Effector memory CD4-positive, alpha-beta T cell (primary cell): ENCODE measurements at regions not wholly inside any gene's neighbourhood (a gene's known extent, or its start where the extent isn't known, plus 50 kb on each side); places are given as distances from the start of the nearest gene placed in this dataset.

Experiments used
- DNase-seq, 3 donors: peaks; one replicate each; pipeline ENCODE4 v3.0.0-alpha.2; 2020
- H3K27ac ChIP-seq: 2 replicates; pipeline ENCODE4 v1.7.0; 2013; ENCODE audit warnings: mild to moderate bottlenecking, low read length, moderate library complexity; ENCODE audit not compliant: insufficient read depth, poor library complexity, severe bottlenecking
- H3K27me3 ChIP-seq: replicated peaks from 2 replicates; pipeline ENCODE4 v1.7.0; 2013; ENCODE audit warnings: mild to moderate bottlenecking, low read length; ENCODE audit not compliant: insufficient read depth, control insufficient read depth, poor library complexity, severe bottlenecking
- H3K36me3 ChIP-seq: 2 replicates; pipeline ENCODE4 v1.7.0; 2013; ENCODE audit warnings: mild to moderate bottlenecking, low read length, moderate library complexity; ENCODE audit not compliant: control insufficient read depth, insufficient read depth
- H3K4me1 ChIP-seq: 2 replicates; pipeline ENCODE4 v1.7.0; 2013; ENCODE audit warnings: low read length, mild to moderate bottlenecking; ENCODE audit not compliant: control insufficient read depth, insufficient read depth, poor library complexity, severe bottlenecking
- H3K4me3 ChIP-seq: 2 replicates; pipeline ENCODE4 v1.7.0; 2013; ENCODE audit warnings: low read length, low read depth, mild to moderate bottlenecking; ENCODE audit not compliant: insufficient read depth, poor library complexity, severe bottlenecking
- H3K9me3 ChIP-seq: 2 replicates; pipeline ENCODE4 v1.7.0; 2013; ENCODE audit warnings: mild to moderate bottlenecking, low read length, moderate library complexity; ENCODE audit not compliant: control insufficient read depth

DNA sequence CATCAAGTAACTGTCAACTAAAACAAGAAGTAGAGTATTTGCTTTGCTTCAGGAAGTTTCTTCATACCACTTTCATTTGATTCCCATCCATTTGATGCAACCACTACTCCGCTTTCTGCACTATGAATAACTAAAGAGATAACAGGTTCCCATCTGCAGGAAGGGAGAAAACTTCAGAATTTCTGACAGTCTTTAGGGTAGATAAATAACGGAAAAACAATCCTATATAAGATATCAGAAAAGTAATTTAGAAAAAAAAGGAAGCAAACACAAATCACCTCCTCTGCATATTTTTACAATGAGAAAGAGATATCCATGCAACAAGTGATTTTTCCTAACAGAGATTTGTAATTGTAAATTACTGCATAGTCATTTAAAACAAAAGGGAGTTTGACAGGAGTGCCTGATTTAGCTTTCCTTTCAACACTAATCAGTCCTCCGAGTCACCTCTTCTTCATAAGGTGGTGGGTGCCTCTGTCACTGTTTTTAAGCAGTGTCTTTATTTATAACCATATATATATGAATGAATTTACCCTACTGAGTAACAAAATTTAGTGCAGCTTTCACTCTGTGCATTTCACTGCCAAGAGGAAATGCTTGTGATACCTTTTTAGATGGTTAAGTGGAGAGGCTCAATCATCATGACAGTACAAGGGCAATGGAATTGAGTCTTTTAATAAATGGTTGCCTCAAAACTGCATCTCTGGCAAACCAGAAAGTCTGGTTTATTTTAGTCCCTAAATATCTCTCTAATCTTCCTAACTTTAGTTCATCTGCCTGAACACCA is 1920.4 kb downstream of the MRPL39 start:
- H3K4me1 ChIP-seq, result no peaks in the 10 kb centered on the region
- H3K9me3 ChIP-seq, result no peaks in the 10 kb centered on the region
- H3K27me3 ChIP-seq, result no peaks in the 10 kb centered on the region
- H3K4me3 ChIP-seq, result no peak overlapping the region
- no peak overlapping the region for H3K27ac ChIP-seq
- H3K36me3 ChIP-seq, result no peaks in the 10 kb centered on the region
- DNase-seq, result no peak

DNA sequence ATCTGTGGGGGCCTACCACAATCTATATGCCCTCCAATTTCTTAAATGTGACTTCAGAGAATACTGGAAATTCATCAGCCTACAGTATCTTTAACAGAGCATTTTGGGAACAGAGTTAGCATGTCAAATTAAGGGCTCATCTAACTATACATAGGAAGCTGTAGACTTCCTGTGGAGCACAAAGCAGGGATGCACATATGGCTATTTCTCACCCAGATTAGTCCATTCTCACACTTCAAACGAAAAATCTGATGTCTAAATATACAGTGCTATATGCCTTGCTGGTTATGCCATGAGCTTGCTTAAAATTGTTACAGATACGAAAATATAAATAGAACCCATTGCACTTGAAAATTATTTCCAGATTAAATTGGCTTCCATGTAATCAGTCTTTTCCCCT is 1922.8 kb downstream of the MRPL39 start:
- Histone ChIP-seq H3K4me3 (no peak overlapping the region), H3K27me3 (no peaks in the 10 kb centered on the region), H3K4me1 (no peaks in the 10 kb centered on the region), H3K36me3 (no peaks in the 10 kb centered on the region), H3K9me3 (no peaks in the 10 kb centered on the region), H3K27ac (no peak overlapping the region)
- no peak for DNase-seq

DNA sequence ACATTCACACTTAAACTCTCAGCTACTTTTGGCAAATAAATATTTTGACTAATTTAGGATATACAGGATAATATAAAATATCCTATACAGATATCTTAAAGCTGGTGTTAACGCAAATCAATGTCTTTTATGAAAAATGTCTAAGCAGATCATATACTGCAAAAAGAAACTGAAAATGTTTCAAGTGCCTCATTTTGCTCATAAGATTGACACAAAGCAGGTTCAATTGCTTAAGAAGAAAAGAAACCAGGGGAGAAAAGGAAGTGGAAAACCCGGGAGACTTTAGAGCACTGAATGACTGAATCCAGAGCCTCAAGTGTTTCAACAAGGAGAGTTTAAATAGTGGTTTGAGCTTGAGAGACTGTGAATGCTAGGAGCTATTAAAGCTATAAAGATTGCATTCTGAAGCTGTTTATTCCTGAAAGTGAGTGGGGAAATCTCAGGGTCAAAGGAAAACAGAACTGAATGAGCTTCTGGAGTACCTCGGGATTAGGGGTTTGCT is 1943.0 kb downstream of the MRPL39 start:
- Histone ChIP-seq H3K27me3 (no peaks in the 10 kb centered on the region), H3K9me3 (no peaks in the 10 kb centered on the region)
- DNase-seq, result no peak

DNA sequence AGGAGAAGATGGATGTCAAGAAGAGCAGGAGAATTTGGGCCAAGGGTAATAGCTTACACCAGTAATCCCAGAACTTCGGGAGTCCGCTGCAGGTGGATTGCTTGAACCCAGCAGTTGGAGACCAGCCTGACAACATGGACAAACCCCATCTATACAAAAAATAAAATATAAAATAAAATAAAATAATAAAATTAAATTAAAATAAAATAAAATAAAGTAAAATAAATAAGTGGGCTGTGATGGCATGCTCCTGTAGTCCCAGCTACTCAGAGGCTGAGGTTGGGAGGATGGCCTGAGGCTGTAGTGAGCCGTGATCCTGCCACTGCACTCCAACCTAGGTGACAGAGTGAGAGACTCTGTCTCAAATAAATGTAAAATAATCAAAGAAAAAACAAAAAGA is 1946.7 kb downstream of the MRPL39 start:
- Histone ChIP-seq H3K27me3 (no peaks in the 10 kb centered on the region), H3K27ac (no peak overlapping the region), H3K4me3 (no peak overlapping the region), H3K4me1 (no peaks in the 10 kb centered on the region), H3K36me3 (no peaks in the 10 kb centered on the region), H3K9me3 (no peaks in the 10 kb centered on the region)
- no peak for DNase-seq

More for the DNA sequence above, 1943.0 kb downstream of the MRPL39 start:
- Histone ChIP-seq H3K27ac (no peak overlapping the region), H3K36me3 (no peaks in the 10 kb centered on the region), H3K4me3 (no peak overlapping the region), H3K4me1 (no peaks in the 10 kb centered on the region)

DNA sequence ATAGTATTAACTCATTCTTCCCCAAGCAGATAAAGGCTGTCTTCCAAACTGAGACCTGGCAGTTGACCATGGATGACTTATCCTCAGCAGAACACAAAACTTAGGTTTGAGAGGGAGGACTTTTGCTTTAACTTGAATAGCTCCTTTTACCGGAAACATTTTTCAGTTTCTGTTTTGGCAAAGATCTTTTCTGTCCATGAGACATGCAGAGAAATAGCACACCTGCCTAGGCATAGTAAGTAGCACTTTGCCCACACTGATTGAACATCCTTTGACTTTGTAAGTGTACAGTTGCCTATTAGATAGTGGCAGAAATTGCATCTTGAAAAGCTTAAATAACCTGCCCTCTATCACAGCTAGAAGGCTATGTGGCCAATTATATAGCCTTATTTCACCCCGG is 1962.5 kb downstream of the MRPL39 start:
- no peak overlapping the region for H3K27ac ChIP-seq

DNA sequence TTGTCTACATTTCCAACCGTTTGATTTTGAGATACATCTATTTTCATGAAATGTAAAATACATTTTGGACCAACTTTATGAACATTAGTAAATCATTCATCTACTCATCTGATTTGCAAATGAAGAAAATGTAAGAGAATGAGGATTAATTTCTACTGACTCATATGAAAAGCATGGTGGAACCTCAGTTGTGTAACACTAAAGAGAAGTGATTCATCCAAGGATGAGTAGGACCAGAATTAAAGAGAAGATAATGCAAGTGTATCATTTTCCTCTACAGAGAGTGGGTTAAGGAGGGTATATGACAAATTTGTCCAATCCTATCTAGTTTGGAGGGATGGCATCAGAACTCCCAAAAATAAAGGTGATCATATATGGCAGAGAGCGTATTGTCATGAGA is 1967.6 kb downstream of the MRPL39 start:
- Histone ChIP-seq H3K4me3 (no peak overlapping the region), H3K27ac (no peak overlapping the region), H3K36me3 (no peaks in the 10 kb centered on the region), H3K4me1 (no peaks in the 10 kb centered on the region), H3K9me3 (no peaks in the 10 kb centered on the region), H3K27me3 (no peaks in the 10 kb centered on the region)
- no peak for DNase-seq

More for the DNA sequence above, 1962.5 kb downstream of the MRPL39 start:
- no peak for DNase-seq
- H3K9me3 ChIP-seq, result no peaks in the 10 kb centered on the region
- no peaks in the 10 kb centered on the region for H3K36me3 ChIP-seq
- H3K4me1 ChIP-seq, result no peaks in the 10 kb centered on the region
- H3K4me3 ChIP-seq, result no peak overlapping the region
- no peaks in the 10 kb centered on the region for H3K27me3 ChIP-seq

DNA sequence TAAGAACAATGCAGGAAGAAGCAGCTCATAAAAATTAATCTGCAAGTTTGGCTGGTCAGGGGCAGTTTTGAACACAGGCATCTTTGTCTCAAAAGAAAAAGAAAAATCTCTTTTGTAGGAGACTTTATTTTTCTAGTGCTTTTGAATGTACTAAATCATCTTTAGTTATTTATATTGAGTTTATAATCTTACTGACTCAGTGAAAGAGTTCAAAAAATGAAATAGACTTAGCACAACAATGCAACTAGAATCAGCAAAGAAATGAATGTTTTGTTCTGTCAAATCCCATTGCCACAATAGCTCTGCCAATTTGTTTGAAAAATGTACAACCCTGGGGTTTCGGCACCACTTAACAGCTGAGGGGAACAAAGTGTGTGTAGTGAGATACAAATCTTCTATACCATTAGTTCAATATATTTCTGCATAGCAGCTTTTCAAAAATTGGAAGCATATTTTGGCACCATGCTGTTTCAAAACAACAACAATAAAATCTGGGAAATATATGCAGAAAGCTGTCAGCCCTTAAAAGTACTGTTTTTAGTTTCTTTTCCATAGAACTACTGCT is 1969.1 kb downstream of the MRPL39 start:
- Histone ChIP-seq H3K4me3 (no peak overlapping the region), H3K4me1 (no peaks in the 10 kb centered on the region), H3K9me3 (no peaks in the 10 kb centered on the region), H3K27ac (no peak overlapping the region), H3K27me3 (no peaks in the 10 kb centered on the region), H3K36me3 (no peaks in the 10 kb centered on the region)
- no peak for DNase-seq

DNA sequence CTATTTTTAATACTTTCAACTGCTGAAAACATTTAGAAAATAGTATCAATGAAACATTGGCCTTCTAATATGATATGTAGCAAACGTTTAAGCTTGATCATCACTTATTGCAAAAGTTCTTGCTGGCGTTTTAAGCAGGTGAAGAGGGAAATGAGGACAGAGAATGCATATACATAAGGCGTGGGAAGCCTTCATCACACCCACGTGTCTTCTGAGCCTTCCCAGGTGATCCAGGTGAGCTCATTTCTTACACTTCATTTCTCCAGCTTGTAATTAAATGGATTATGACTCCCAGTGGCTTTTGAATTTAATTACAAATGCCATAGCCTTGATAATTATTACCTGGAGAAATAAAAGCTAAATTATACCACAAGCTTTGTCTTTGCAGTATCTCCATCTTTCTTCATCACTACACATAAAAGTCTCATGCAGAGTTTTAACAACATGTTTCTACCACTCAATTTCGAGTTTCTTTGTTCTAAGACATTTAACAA is 1973.8 kb downstream of the MRPL39 start:
- H3K4me3 ChIP-seq, result no peak overlapping the region
- no peak for DNase-seq
- H3K9me3 ChIP-seq, result no peaks in the 10 kb centered on the region
- H3K36me3 ChIP-seq, result no peaks in the 10 kb centered on the region
- H3K4me1 ChIP-seq, result no peaks in the 10 kb centered on the region
- H3K27ac ChIP-seq, result no peak overlapping the region
- H3K27me3 ChIP-seq, result no peaks in the 10 kb centered on the region

DNA sequence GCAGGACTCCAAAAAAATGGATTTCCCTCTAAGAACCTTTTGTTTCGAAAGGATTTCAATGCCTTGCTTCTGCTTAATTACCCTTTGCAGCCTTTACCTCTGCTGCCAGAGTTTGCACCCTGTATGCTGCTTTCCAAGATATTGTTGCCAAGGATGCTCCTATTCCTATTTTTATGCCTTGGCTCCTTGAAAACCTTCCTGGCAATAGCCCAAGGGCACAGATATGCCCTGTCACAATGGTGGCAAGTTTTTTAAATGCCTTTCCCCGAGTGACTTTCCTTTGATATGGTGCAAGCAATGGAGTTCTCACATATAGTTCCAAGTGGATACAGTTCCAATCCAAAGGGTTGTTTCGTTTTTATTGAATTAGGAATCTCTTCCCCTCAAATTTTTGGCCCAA is 1983.0 kb downstream of the MRPL39 start:
- H3K36me3 ChIP-seq, result no peaks in the 10 kb centered on the region
- no peaks in the 10 kb centered on the region for H3K27me3 ChIP-seq
- H3K9me3 ChIP-seq, result no peaks in the 10 kb centered on the region
- DNase-seq, result no peak
- no peak overlapping the region for H3K27ac ChIP-seq
- no peaks in the 10 kb centered on the region for H3K4me1 ChIP-seq
- no peak overlapping the region for H3K4me3 ChIP-seq

DNA sequence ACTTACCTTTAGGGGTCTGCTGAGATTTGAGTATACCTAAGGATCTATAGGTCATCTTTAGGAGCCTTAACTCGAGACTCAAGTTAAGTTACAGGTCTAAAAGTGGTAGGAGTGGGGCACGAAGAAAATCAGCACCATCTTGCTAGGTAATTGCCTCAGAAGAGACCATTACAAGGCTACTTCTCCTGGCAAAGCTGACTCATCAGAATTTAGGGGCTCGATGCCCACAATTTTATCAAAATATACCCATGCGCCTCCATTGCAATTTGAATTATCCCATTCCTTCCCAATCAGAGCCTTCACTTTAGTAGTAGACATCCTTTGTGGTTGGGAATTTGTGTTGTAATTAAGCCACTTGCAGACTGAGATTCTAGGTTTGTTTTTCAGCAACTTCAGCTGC is 1994.3 kb downstream of the MRPL39 start:
- no peaks in the 10 kb centered on the region for H3K36me3 ChIP-seq
- H3K4me3 ChIP-seq, result no peak overlapping the region
- no peaks in the 10 kb centered on the region for H3K9me3 ChIP-seq
- H3K4me1 ChIP-seq, result no peaks in the 10 kb centered on the region
- no peak for DNase-seq
- H3K27me3 ChIP-seq, result no peaks in the 10 kb centered on the region
- H3K27ac ChIP-seq, result no peak overlapping the region
